ENCODE measurements at regions not wholly inside any gene's neighbourhood (a gene's known extent, or its start where the extent isn't known, plus 50 kb on each side); places are given as distances from the start of the nearest gene placed in this dataset.

GRCh38 chr3:73326396-73326795 lies 264.9 kb downstream of the EBLN2 start:
- no peak overlapping the region for H3K4me3 ChIP-seq (ENCODE audit: low read length)
- no peak for TF ChIP-seq CTCF (IDR thresholded peaks at IDR 0.05; ENCODE audit: insufficient read depth, low read depth, low read length, missing control alignments)
- DNase-seq (ENCODE audit: low read depth) = no peak

GRCh38 chr3:73327052-73327451 lies 265.6 kb downstream of the EBLN2 start:
- no peak for DNase-seq (ENCODE audit: low read depth)
- no peak for TF ChIP-seq CTCF (IDR thresholded peaks at IDR 0.05; ENCODE audit: insufficient read depth, low read depth, low read length, missing control alignments)
- no peak overlapping the region for H3K4me3 ChIP-seq (ENCODE audit: low read length)
